Fibroblast of the aortic adventitia (primary cell): ENCODE measurements at regions not wholly inside any gene's neighbourhood (a gene's known extent, or its start where the extent isn't known, plus 50 kb on each side); places are given as distances from the start of the nearest gene placed in this dataset.

Experiments
- DNase-seq: peaks from one replicate; pipeline ENCODE4 v3.0.0-alpha.2; 2010; ENCODE audit warnings: low read depth
- H3K4me3 ChIP-seq: 2 replicates; pipeline ENCODE4 v1.5.1; 2011; ENCODE audit warnings: low read depth, mild to moderate bottlenecking, control low read depth, low read length, moderate library complexity
- TF ChIP-seq, protein P1 (sequence below): IDR thresholded peaks from 2 replicates; pipeline ENCODE4 v1.5.1; 2011; ENCODE audit warnings: mild to moderate bottlenecking, low read length, control low read depth, inconsistent platforms; ENCODE audit not compliant: insufficient read depth

GRCh38 chr6:14371530-14371929 lies 254.0 kb downstream of the CD83 start:
- H3K4me3 ChIP-seq = no peak overlapping the region
- DNase-seq = no peak
- TF ChIP-seq, protein P1, sequence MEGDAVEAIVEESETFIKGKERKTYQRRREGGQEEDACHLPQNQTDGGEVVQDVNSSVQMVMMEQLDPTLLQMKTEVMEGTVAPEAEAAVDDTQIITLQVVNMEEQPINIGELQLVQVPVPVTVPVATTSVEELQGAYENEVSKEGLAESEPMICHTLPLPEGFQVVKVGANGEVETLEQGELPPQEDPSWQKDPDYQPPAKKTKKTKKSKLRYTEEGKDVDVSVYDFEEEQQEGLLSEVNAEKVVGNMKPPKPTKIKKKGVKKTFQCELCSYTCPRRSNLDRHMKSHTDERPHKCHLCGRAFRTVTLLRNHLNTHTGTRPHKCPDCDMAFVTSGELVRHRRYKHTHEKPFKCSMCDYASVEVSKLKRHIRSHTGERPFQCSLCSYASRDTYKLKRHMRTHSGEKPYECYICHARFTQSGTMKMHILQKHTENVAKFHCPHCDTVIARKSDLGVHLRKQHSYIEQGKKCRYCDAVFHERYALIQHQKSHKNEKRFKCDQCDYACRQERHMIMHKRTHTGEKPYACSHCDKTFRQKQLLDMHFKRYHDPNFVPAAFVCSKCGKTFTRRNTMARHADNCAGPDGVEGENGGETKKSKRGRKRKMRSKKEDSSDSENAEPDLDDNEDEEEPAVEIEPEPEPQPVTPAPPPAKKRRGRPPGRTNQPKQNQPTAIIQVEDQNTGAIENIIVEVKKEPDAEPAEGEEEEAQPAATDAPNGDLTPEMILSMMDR = no peak

DNA sequence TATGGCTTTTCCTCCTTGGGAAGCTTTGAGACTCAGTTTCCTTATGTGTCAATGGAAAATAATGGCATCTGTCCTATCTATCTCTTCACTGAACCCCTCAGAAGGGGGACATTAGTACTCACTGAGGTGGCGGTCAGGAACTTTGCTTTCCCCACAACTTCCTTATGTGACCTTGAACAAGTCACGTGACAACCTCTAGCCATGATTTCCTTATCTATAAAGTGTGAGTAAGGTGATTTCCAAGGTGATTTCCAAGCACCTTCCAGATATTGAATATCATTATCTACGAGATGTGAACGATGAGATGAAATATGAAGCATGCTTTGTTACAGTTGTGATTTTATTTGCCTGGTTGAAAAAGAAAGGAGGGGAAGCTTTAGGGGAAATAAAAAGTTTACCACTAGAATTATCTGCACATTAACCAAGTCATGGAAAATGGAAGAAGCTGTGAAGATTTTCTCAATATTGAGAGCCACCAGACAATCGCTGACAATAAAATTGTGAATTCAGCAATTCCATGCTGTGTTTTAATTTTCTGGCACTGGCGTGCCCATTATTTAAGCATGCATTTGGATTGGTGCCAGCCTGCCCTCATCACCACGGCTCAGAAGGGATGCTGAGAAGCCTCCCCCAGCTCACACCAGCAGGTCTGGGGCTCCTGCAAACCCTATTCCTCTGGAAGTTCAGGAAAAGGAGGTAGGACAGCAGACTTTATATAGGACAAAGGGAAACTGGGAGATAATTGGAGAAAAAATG lies 255.3 kb downstream of the CD83 start:
- H3K4me3 ChIP-seq = no peak overlapping the region
- DNase-seq = no peak
- TF ChIP-seq, protein P1 = no peak

DNA sequence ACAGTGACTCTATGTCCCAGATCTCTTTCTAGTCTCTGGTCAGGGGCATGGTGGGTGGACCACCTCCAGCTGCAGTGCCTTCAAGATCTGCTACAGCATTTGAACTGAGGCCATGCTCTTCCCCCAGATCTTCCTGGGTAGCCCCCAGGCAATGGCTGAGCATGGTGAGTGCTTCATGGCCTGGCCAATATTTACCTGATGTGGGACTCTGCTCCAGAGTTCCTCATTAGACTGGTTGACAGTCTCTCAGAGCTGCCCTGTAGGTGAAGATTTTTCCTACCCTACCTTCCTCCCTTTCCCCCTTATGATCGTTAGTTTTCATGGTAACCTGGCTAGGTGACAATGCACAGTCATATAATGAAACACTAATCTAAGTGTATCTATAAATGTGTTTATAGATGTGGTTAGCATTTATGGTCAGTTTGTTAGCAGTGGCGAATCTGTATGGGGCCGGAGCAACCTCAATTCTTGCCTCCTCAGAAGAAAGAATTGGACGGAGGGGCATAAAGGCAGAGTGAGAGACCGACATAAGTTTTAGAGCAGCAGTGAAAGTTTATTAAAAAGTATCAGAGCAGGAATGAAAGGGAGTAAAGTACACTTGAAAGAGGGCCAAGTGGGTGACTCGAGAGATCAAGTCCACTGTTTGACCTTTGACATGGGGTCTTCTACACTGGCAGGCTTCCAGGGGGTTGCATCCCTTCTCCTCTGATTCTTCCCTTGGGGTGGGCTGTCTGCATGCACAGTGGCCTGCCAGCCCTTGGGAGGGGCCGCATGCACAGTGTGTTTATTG lies 256.3 kb downstream of the CD83 start:
- no peak for DNase-seq
- TF ChIP-seq, protein P1 = no peak
- no peak overlapping the region for H3K4me3 ChIP-seq

- H3K4me3 ChIP-seq = no peak overlapping the region
- no peak for DNase-seq
- TF ChIP-seq, protein P1 = no peak
Observed at GRCh38 chr6:14375930-14376329, 258.4 kb downstream of the CD83 start.

- H3K4me3 ChIP-seq = no peak overlapping the region
- no peak for DNase-seq
Observed at GRCh38 chr6:14379568-14379967, 262.0 kb downstream of the CD83 start.

GRCh38 chr6:14380086-14380820 lies 262.7 kb downstream of the CD83 start:
- no peak for DNase-seq
- TF ChIP-seq, protein P1 = no peak
- no peak overlapping the region for H3K4me3 ChIP-seq

More at GRCh38 chr6:14379568-14379967, 262.0 kb downstream of the CD83 start:
- TF ChIP-seq, protein P1 = no peak
